SK-N-SH treated with all-trans-retinoic acid at 6 μM for 48 hours (cell line): ENCODE measurements at regions not wholly inside any gene's neighbourhood (a gene's known extent, or its start where the extent isn't known, plus 50 kb on each side); places are given as distances from the start of the nearest gene placed in this dataset.

Experiments used
- ATAC-seq: fragments of 200-7000 bp; cut with Tn5 transposase; 3 replicates; pipeline ENCODE4 v1.9.1; 2020; ENCODE audit warnings: mild to moderate bottlenecking, moderate library complexity
- ARNTL ChIP-seq: fragments of 450-650 bp; formaldehyde crosslinking; IDR thresholded peaks from 2 replicates; pipeline ENCODE4 v1.5.0; 2020; ENCODE audit warnings: low read depth, mild to moderate bottlenecking, moderate library complexity, borderline replicate concordance
- BACH2 ChIP-seq: fragments of 250-450 bp; sonication (Bioruptor Pico); IDR thresholded peaks from 2 replicates; pipeline ENCODE4 v1.9.0; 2021; ENCODE audit warnings: mild to moderate bottlenecking, borderline replicate concordance
- CREB5 ChIP-seq: fragments of 250-450 bp; sonication (Bioruptor Pico); IDR thresholded peaks from 2 replicates; pipeline ENCODE4 v1.5.1; 2020; ENCODE audit warnings: low read depth, mild to moderate bottlenecking, moderate library complexity
- CSDC2 ChIP-seq: fragments of 250-450 bp; sonication (Bioruptor Pico); IDR thresholded peaks from 2 replicates; pipeline ENCODE4 v1.5.0; 2020; ENCODE audit warnings: mild to moderate bottlenecking, moderate library complexity
- ESRRG ChIP-seq: fragments of 250-450 bp; sonication (Bioruptor Pico); IDR thresholded peaks from 2 replicates; pipeline ENCODE4 v1.6.1; 2021; ENCODE audit warnings: mild to moderate bottlenecking
- GLIS3 ChIP-seq: fragments of 250-450 bp; sonication (Bioruptor Pico); IDR thresholded peaks from 2 replicates; pipeline ENCODE4 v1.5.0; 2020; ENCODE audit warnings: mild to moderate bottlenecking, moderate library complexity
- ISL1 ChIP-seq: fragments of 250-450 bp; sonication (Bioruptor Pico); IDR thresholded peaks from 2 replicates; pipeline ENCODE4 v2.1.2; 2022; ENCODE audit warnings: mild to moderate bottlenecking, moderate library complexity
- OSR1 ChIP-seq: fragments of 250-450 bp; sonication (Bioruptor Pico); IDR thresholded peaks from 2 replicates; pipeline ENCODE4 v1.8.0; 2022; ENCODE audit warnings: moderate library complexity, mild to moderate bottlenecking, inconsistent platforms
- PATZ1 ChIP-seq: fragments of 250-450 bp; sonication (Bioruptor Pico); IDR thresholded peaks from 2 replicates; pipeline ENCODE4 v1.8.0; 2020; ENCODE audit warnings: mild to moderate bottlenecking, moderate library complexity, borderline replicate concordance
- POU6F1 ChIP-seq: fragments of 250-450 bp; sonication (Bioruptor Pico); IDR thresholded peaks from 2 replicates; pipeline ENCODE4 v1.8.0; 2021; ENCODE audit warnings: low read depth, mild to moderate bottlenecking, moderate library complexity, borderline replicate concordance
- PPARA ChIP-seq: fragments of 250-450 bp; sonication (Bioruptor Pico); IDR thresholded peaks from 2 replicates; pipeline ENCODE4 v1.5.0; 2020; ENCODE audit warnings: mild to moderate bottlenecking, borderline replicate concordance
- RARB ChIP-seq: fragments of 250-450 bp; sonication (Bioruptor Pico); IDR thresholded peaks from 2 replicates; pipeline ENCODE4 v1.8.0; 2021; ENCODE audit warnings: mild to moderate bottlenecking, moderate library complexity
- SNAI2 ChIP-seq: fragments of 250-450 bp; sonication (Bioruptor Pico); IDR thresholded peaks from 2 replicates; pipeline ENCODE4 v1.5.0; 2020; ENCODE audit warnings: mild to moderate bottlenecking, moderate library complexity
- TCF4 ChIP-seq: fragments of 250-450 bp; sonication (Bioruptor Pico); IDR thresholded peaks from 2 replicates; pipeline ENCODE4 v1.8.0; 2021; ENCODE audit warnings: mild to moderate bottlenecking, moderate library complexity, borderline replicate concordance
- TOX ChIP-seq: fragments of 250-450 bp; sonication (Bioruptor Pico); IDR thresholded peaks from 2 replicates; pipeline ENCODE4 v1.8.0; 2021; ENCODE audit warnings: mild to moderate bottlenecking, moderate library complexity, borderline replicate concordance
- TSHZ2 ChIP-seq: fragments of 250-450 bp; sonication (Bioruptor Pico); IDR thresholded peaks from 2 replicates; pipeline ENCODE4 v1.5.0; 2020; ENCODE audit warnings: mild to moderate bottlenecking, moderate library complexity
- ZC3H10 ChIP-seq: fragments of 250-450 bp; sonication (Bioruptor Pico); IDR thresholded peaks from 2 replicates; pipeline ENCODE4 v1.5.1; 2021; ENCODE audit warnings: mild to moderate bottlenecking, moderate library complexity
- ZFP30 ChIP-seq: fragments of 450-650 bp; formaldehyde crosslinking; IDR thresholded peaks from 2 replicates; pipeline ENCODE4 v1.5.0; 2022; ENCODE audit warnings: mild to moderate bottlenecking, moderate library complexity
- ZNF565 ChIP-seq: fragments of 450-650 bp; formaldehyde crosslinking; conservative IDR thresholded peaks from 2 replicates; pipeline ENCODE4 v1.5.0; 2020; ENCODE audit warnings: low read depth, mild to moderate bottlenecking, moderate library complexity
- ZNF70 ChIP-seq: fragments of 450-650 bp; formaldehyde crosslinking; IDR thresholded peaks from 2 replicates; pipeline ENCODE4 v1.5.0; 2020; ENCODE audit warnings: mild to moderate bottlenecking, moderate library complexity
- ZNF8 ChIP-seq: fragments of 450-650 bp; formaldehyde crosslinking; IDR thresholded peaks from 2 replicates; pipeline ENCODE4 v1.5.0; 2020; ENCODE audit warnings: mild to moderate bottlenecking, moderate library complexity

GRCh38 chr16:35881654-35882053 lies 2422.2 kb downstream of the TP53TG3F start:
- TF ChIP-seq PATZ1: no peak
- no peak for TF ChIP-seq CSDC2 (CRISPR knock-in tag)
- TF ChIP-seq CREB5 (CRISPR knock-in tag): no peak
- TF ChIP-seq ZNF8: no peak
- no peak for TF ChIP-seq ZC3H10 (CRISPR knock-in tag)
- ATAC-seq: no peak

GRCh38 chr16:35906440-35906839 lies 2447.0 kb downstream of the TP53TG3F start:
- TF ChIP-seq ARNTL (CRISPR knock-in tag): no peak
- no peak for TF ChIP-seq TOX (CRISPR knock-in tag)
- no peak for TF ChIP-seq SNAI2
- no peak for TF ChIP-seq ESRRG (CRISPR knock-in tag)
- no peak for TF ChIP-seq RARB (CRISPR knock-in tag)
- no peak for TF ChIP-seq BACH2
- TF ChIP-seq POU6F1: no peak
- TF ChIP-seq ZNF70 (CRISPR knock-in tag): no peak
- no peak for TF ChIP-seq ISL1 (CRISPR knock-in tag)
- no peak for TF ChIP-seq TSHZ2
- TF ChIP-seq PPARA (CRISPR knock-in tag): no peak
- TF ChIP-seq ZNF8: no peak
- no peak for ATAC-seq

- TF ChIP-seq CREB5 (CRISPR knock-in tag) (no peak), TCF4 (CRISPR knock-in tag) (no peak), ZNF565 (CRISPR knock-in tag) (no peak), ESRRG (CRISPR knock-in tag) (no peak), PPARA (CRISPR knock-in tag) (no peak), OSR1 (no peak), GLIS3 (no peak)
- ATAC-seq: no peak
Observed at GRCh38 chr16:35908152-35908551, 2448.7 kb downstream of the TP53TG3F start.

GRCh38 chr16:35908942-35909341 lies 2449.5 kb downstream of the TP53TG3F start:
- TF ChIP-seq ZFP30: no peak
- TF ChIP-seq ZNF70 (CRISPR knock-in tag): no peak
- TF ChIP-seq POU6F1: no peak
- TF ChIP-seq ZNF565 (CRISPR knock-in tag): no peak
- no peak for TF ChIP-seq TCF4 (CRISPR knock-in tag)
- TF ChIP-seq, all 23 proteins: peak for 0
- ATAC-seq: no peak
